Neural cell (in vitro differentiated cells): ENCODE measurements at regions not wholly inside any gene's neighbourhood (a gene's known extent, or its start where the extent isn't known, plus 50 kb on each side); places are given as distances from the start of the nearest gene placed in this dataset.

ENCODE experiments used
- H2AFZ ChIP-seq: fragments of 200-600, 300-800 bp; sonication (generic), shearing (Covaris generic); 2 replicates; pipeline ENCODE4 v1.6.0; 2014; ENCODE audit warnings: low read depth, mild to moderate bottlenecking, antibody characterized with exemption, low read length, moderate library complexity
- H3F3A ChIP-seq: fragments of 200-600 bp; shearing (Covaris generic); 2 replicates; pipeline ENCODE4 v1.6.1; 2016; ENCODE audit warnings: mild to moderate bottlenecking, moderate library complexity, mixed read lengths, antibody characterized with exemption, low read length; ENCODE audit not compliant: insufficient read depth, poor library complexity, severe bottlenecking
- H3K27ac ChIP-seq: fragments of 200-600, 300-800 bp; sonication (generic), shearing (Covaris generic); 2 replicates; pipeline ENCODE4 v1.5.1; 2014; ENCODE audit warnings: mild to moderate bottlenecking, low read length, moderate library complexity
- H3K27me3 ChIP-seq: fragments of 300-800, 200-600 bp; sonication (generic), shearing (Covaris generic); 2 replicates; pipeline ENCODE4 v1.6.0; 2014; ENCODE audit warnings: mild to moderate bottlenecking, low read depth, low read length, moderate library complexity; ENCODE audit not compliant: insufficient read depth
- H3K36me3 ChIP-seq: fragments of 300-800, 200-600 bp; sonication (generic), shearing (Covaris generic); 2 replicates; pipeline ENCODE4 v1.5.1; 2014; ENCODE audit warnings: mild to moderate bottlenecking, antibody characterized with exemption, low read length, moderate library complexity; ENCODE audit not compliant: insufficient read depth
- H3K4me2 ChIP-seq: fragments of 300-800, 200-600 bp; sonication (generic), shearing (Covaris generic); 2 replicates; pipeline ENCODE4 v1.6.0; 2014; ENCODE audit warnings: mild to moderate bottlenecking, low read length
- H3K4me3 ChIP-seq: fragments of 300-800, 200-600 bp; sonication (generic), shearing (Covaris generic); 2 replicates; pipeline ENCODE4 v1.5.1; 2014; ENCODE audit warnings: mild to moderate bottlenecking, low read length, moderate library complexity
- H3K79me2 ChIP-seq: fragments of 200-600 bp; shearing (Covaris generic); replicated peaks from 2 replicates; pipeline ENCODE4 v1.6.0; 2014; ENCODE audit warnings: mild to moderate bottlenecking, low read length, moderate library complexity; ENCODE audit not compliant: insufficient read depth
- H3K9ac ChIP-seq: fragments of 300-800, 200-600 bp; sonication (generic), shearing (Covaris generic); 2 replicates; pipeline ENCODE4 v1.6.1; 2016; ENCODE audit warnings: mild to moderate bottlenecking, low read length, mixed read lengths
- H3K9me2 ChIP-seq: fragments of 200-600 bp; shearing (Covaris generic); 2 replicates; pipeline ENCODE4 v1.6.1; 2016; ENCODE audit warnings: mild to moderate bottlenecking, low read length, mixed read lengths; ENCODE audit not compliant: insufficient read depth
- H3K9me3 ChIP-seq: fragments of 200-600, 300-800 bp; sonication (generic), shearing (Covaris generic); 2 replicates; pipeline ENCODE4 v1.6.1; 2016; ENCODE audit warnings: mild to moderate bottlenecking, mixed run types, low read length, moderate library complexity, mixed read lengths
- H4K20me1 ChIP-seq: fragments of 200-600 bp; shearing (Covaris generic); 2 replicates; pipeline ENCODE4 v1.6.1; 2016; ENCODE audit warnings: mild to moderate bottlenecking, mixed run types; ENCODE audit not compliant: insufficient read depth
- EP300 ChIP-seq: fragments of 450-650 bp; conservative IDR thresholded peaks from 2 replicates; pipeline ENCODE4 v1.6.1; 2014; ENCODE audit warnings: antibody characterized with exemption, mild to moderate bottlenecking, moderate library complexity; ENCODE audit not compliant: poor library complexity, severe bottlenecking
- EZH2 ChIP-seq: fragments of 200-600, 300-800 bp; shearing (Covaris generic), sonication (generic); IDR thresholded peaks from 2 replicates; pipeline ENCODE4 v1.6.1; 2014; ENCODE audit warnings: antibody characterized with exemption, low read length, borderline replicate concordance, mild to moderate bottlenecking; ENCODE audit not compliant: insufficient read depth, poor library complexity, severe bottlenecking
- MXI1 ChIP-seq: fragments of 450-650 bp; conservative IDR thresholded peaks from 2 replicates; pipeline ENCODE4 v1.6.1; 2014; ENCODE audit warnings: antibody characterized with exemption, mild to moderate bottlenecking; ENCODE audit not compliant: poor library complexity, severe bottlenecking
- POLR2AphosphoS5 ChIP-seq: IDR thresholded peaks from 2 replicates; pipeline ENCODE4 v1.6.1; 2012
- RAD21 ChIP-seq: fragments of 450-650 bp; conservative IDR thresholded peaks from 2 replicates; pipeline ENCODE4 v1.6.1; 2014; ENCODE audit warnings: antibody characterized with exemption, mild to moderate bottlenecking, moderate library complexity
- SMC3 ChIP-seq: fragments of 450-650 bp; conservative IDR thresholded peaks from 2 replicates; pipeline ENCODE4 v1.6.1; 2014; ENCODE audit warnings: antibody characterized with exemption, mild to moderate bottlenecking, moderate library complexity; ENCODE audit not compliant: poor library complexity
- TAF1 ChIP-seq: IDR thresholded peaks from 2 replicates; pipeline ENCODE4 v1.6.1; 2012; ENCODE audit warnings: low read depth
- TF ChIP-seq, protein P1 (sequence below): IDR thresholded peaks from 2 replicates; pipeline ENCODE4 v1.6.1; 2012; ENCODE audit warnings: borderline replicate concordance
- TF ChIP-seq, protein P2 (sequence below): fragments of 450-650 bp; IDR thresholded peaks from 2 replicates; pipeline ENCODE4 v1.5.1; 2014; ENCODE audit warnings: antibody characterized with exemption, mild to moderate bottlenecking, moderate library complexity; ENCODE audit not compliant: poor library complexity, severe bottlenecking

DNA sequence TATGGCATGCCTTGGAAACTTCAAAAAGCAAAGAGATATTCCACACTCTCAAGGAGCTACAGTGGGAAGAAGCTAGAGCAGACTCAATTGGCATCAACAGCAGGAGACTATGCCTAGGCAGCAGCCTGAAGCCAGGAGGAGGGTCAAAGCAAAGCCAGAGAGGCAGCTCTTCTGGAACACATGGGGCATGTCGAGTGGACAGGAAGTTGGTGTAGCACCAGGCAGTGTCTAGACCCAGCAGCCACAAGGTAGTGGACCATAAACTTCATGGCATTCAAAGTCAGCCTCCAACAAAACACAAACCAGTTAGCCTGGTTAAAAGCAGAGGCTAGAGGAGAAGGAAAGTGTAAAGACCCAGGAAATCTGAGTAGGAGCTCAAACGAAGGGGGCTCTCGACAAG is 311.2 kb upstream of the PKDCC start:
- Histone ChIP-seq H3K36me3 (no peaks in the 10 kb centered on the region), H3K27me3 (no peaks in the 10 kb centered on the region)
- no peak for TF ChIP-seq MXI1
- TF ChIP-seq, protein P1, sequence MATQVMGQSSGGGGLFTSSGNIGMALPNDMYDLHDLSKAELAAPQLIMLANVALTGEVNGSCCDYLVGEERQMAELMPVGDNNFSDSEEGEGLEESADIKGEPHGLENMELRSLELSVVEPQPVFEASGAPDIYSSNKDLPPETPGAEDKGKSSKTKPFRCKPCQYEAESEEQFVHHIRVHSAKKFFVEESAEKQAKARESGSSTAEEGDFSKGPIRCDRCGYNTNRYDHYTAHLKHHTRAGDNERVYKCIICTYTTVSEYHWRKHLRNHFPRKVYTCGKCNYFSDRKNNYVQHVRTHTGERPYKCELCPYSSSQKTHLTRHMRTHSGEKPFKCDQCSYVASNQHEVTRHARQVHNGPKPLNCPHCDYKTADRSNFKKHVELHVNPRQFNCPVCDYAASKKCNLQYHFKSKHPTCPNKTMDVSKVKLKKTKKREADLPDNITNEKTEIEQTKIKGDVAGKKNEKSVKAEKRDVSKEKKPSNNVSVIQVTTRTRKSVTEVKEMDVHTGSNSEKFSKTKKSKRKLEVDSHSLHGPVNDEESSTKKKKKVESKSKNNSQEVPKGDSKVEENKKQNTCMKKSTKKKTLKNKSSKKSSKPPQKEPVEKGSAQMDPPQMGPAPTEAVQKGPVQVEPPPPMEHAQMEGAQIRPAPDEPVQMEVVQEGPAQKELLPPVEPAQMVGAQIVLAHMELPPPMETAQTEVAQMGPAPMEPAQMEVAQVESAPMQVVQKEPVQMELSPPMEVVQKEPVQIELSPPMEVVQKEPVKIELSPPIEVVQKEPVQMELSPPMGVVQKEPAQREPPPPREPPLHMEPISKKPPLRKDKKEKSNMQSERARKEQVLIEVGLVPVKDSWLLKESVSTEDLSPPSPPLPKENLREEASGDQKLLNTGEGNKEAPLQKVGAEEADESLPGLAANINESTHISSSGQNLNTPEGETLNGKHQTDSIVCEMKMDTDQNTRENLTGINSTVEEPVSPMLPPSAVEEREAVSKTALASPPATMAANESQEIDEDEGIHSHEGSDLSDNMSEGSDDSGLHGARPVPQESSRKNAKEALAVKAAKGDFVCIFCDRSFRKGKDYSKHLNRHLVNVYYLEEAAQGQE: no peak
- TF ChIP-seq, protein P2, sequence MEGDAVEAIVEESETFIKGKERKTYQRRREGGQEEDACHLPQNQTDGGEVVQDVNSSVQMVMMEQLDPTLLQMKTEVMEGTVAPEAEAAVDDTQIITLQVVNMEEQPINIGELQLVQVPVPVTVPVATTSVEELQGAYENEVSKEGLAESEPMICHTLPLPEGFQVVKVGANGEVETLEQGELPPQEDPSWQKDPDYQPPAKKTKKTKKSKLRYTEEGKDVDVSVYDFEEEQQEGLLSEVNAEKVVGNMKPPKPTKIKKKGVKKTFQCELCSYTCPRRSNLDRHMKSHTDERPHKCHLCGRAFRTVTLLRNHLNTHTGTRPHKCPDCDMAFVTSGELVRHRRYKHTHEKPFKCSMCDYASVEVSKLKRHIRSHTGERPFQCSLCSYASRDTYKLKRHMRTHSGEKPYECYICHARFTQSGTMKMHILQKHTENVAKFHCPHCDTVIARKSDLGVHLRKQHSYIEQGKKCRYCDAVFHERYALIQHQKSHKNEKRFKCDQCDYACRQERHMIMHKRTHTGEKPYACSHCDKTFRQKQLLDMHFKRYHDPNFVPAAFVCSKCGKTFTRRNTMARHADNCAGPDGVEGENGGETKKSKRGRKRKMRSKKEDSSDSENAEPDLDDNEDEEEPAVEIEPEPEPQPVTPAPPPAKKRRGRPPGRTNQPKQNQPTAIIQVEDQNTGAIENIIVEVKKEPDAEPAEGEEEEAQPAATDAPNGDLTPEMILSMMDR: no peak
- no peak for TF ChIP-seq EP300
- TF ChIP-seq EZH2: no peak
- no peak for TF ChIP-seq TAF1
- no peak for TF ChIP-seq RAD21
- no peak for TF ChIP-seq SMC3
- no peak for TF ChIP-seq POLR2AphosphoS5

DNA sequence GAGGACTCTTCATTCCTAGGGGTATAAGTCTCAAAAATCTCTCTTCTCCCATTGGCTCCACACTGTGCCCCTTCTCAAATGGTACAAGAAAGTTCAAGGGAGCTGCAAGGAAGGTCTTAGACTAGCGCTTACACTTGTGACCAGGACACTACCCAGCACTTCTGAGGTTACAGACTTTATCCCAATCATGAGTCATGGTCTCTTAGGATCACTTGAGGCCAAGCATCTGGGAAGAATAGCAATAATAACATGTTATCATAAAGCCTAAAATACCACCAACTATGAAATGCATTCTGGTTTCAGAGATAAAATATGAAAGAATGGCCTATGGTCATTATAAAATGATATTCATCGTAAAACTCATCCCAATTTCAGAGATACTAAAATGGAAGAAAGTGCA is 309.9 kb upstream of the PKDCC start:
- Histone ChIP-seq H3K27ac (no peak overlapping the region), H3F3A (no peaks in the 10 kb centered on the region), H3K36me3 (no peaks in the 10 kb centered on the region), H2AFZ (no peak overlapping the region), H3K27me3 (no peaks in the 10 kb centered on the region), H3K9ac (no peak overlapping the region), H3K4me3 (no peak overlapping the region), H4K20me1 (no peaks in the 10 kb centered on the region), H3K79me2 (no peaks in the 10 kb centered on the region), H3K9me2 (no peaks in the 10 kb centered on the region), H3K9me3 (no peaks in the 10 kb centered on the region), H3K4me2 (no peak overlapping the region)
- TF ChIP-seq EP300: no peak
- no peak for TF ChIP-seq TAF1
- TF ChIP-seq, protein P2: no peak
- TF ChIP-seq RAD21: no peak
- TF ChIP-seq SMC3: no peak
- TF ChIP-seq, protein P1: no peak
- TF ChIP-seq EZH2: no peak
- no peak for TF ChIP-seq POLR2AphosphoS5
- no peak for TF ChIP-seq MXI1

More for the DNA sequence above, 311.2 kb upstream of the PKDCC start:
- Histone ChIP-seq H4K20me1 (no peaks in the 10 kb centered on the region), H3K9me2 (no peaks in the 10 kb centered on the region), H3K79me2 (no peaks in the 10 kb centered on the region), H3K27ac (no peak overlapping the region), H2AFZ (no peak overlapping the region), H3K4me2 (no peak overlapping the region), H3K4me3 (no peak overlapping the region), H3K9me3 (no peaks in the 10 kb centered on the region), H3K9ac (no peak overlapping the region), H3F3A (no peaks in the 10 kb centered on the region)
